ENCODE measurements at regions not wholly inside any gene's neighbourhood (a gene's known extent, or its start where the extent isn't known, plus 50 kb on each side); places are given as distances from the start of the nearest gene placed in this dataset.
"Not testable (repeated sequence)": the region's sequence is repeated elsewhere in the genome, so short reads cannot be mapped to it uniquely, and the experiment has no call there.

DNA sequence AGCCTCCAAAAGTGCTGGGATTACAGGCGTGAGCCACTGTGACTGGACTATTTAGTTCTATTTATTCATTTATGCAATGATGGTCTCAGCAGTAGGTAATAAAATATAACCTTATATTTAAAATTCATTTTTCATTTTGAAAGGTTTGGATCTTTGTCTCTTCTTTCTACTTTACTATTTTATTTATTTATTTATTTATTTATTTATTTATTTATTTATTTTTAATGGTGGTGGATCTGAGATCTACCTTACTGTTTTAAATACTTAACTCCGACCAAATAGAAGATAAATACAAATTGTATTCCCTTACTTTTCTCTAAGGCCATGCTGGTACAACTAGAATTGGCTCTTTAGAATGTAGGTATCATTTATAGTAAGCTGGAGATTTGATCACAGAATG, 159.9 kb upstream of the NBPF19 start:
- not testable (repeated sequence) for H3K36me3 ChIP-seq, H3K4me3 ChIP-seq

DNA sequence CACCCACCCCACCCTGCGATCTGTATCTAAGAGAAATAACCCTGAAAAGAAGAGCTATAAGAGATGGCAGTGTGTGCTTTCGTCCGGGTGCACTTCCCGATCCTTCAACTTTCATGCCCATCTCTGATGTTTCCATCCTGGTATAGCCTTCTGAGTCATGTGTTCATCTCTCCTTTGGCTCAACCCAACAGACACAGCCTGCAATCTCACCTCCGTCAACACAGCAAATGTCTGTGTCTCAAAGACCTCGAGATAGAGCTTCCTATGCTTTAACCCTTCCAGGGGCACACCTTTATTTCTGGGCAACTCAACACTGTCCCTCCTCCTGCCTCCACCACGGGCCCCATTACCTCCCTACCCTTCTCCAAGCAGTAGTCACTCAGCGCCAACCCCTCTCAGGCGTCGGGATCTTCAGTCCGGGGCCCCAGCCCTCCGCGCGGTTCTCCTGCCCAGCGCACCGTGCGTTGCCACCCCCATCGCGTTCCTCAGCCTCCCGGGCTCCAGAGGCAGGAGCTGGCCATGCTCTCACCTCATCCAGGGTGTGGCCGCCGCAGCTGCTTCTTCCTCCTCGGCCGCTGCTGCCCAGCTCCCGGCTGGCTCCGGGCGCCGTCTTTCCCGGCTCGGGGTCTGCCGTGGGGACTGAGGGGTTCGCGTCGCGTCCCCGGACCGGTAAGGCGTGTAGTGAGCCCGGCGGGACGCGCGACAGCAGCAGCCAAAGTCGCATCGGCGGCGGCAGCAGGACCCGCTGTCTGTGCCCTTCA, 153.7 kb upstream of the NBPF19 start:
- H3K27ac ChIP-seq; H3K4me3 ChIP-seq; DNase-seq; intact Hi-C loops (cut with DNase I; ENCODE audit: low total_unique reads); H3K36me3 ChIP-seq; H3K27me3 ChIP-seq; H3K9me3 ChIP-seq; H3K4me1 ChIP-seq: not testable (repeated sequence)

More for the DNA sequence above, 159.9 kb upstream of the NBPF19 start:
- H3K27me3 ChIP-seq; intact Hi-C loops (cut with DNase I; ENCODE audit: low total_unique reads); H3K4me1 ChIP-seq; H3K27ac ChIP-seq; DNase-seq; H3K9me3 ChIP-seq: not testable (repeated sequence)

DNA sequence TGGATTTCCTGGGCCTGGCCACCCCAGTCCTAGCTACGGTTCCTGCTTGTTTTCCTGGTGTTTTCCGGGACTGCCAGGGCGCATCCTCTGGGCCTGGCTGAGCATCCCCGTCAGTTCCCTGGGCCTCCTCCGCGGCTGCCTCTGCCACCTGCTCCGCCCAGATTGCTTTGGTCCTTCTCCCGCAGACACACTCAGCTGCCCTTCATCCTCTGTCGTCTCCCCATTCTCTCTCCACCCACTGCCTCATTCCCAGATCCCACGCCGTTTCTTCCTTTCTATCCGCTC, 153.2 kb upstream of the NBPF19 start:
- H3K27me3 ChIP-seq; DNase-seq; H3K9me3 ChIP-seq; H3K4me1 ChIP-seq; H3K27ac ChIP-seq; H3K4me3 ChIP-seq; intact Hi-C loops (cut with DNase I; ENCODE audit: low total_unique reads); H3K36me3 ChIP-seq: not testable (repeated sequence)

DNA sequence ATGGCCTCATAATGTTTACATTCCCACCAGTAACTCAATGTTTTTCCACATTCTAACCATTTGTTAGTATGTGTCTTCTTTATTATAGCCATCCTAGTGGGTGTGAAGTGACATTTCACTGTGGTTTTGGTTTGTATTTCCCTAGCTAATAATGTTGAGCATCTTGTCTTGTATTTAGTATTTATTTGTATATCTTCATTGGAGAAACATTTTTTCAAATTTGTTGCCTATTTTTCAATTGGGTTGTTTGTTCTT, 144.8 kb upstream of the NBPF19 start:
- DNase-seq; H3K4me3 ChIP-seq; H3K9me3 ChIP-seq; H3K4me1 ChIP-seq; H3K36me3 ChIP-seq; H3K27me3 ChIP-seq; H3K27ac ChIP-seq; intact Hi-C loops (cut with DNase I; ENCODE audit: low total_unique reads): not testable (repeated sequence)

DNA sequence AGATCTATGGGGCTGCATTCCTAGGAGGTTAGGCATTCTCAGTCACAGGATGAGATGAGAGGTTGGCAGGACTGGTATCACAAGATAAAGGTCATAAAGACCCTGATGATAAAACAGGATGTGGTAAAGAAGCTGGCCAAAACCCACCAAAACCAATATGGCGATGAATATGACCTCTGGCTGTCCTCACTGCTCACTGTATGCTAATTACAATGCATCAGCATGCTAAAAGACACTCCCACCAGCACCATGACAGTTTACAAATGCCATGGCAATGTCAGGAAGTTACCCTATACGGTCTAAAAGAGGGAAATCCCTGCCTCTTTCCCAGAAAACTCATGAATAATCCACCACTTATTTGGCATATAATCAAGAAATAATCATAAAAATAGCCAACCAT, 138.8 kb upstream of the NBPF19 start:
- H3K4me3 ChIP-seq; intact Hi-C loops (cut with DNase I; ENCODE audit: low total_unique reads); H3K36me3 ChIP-seq; DNase-seq; H3K4me1 ChIP-seq; H3K27ac ChIP-seq; H3K27me3 ChIP-seq; H3K9me3 ChIP-seq: not testable (repeated sequence)

DNA sequence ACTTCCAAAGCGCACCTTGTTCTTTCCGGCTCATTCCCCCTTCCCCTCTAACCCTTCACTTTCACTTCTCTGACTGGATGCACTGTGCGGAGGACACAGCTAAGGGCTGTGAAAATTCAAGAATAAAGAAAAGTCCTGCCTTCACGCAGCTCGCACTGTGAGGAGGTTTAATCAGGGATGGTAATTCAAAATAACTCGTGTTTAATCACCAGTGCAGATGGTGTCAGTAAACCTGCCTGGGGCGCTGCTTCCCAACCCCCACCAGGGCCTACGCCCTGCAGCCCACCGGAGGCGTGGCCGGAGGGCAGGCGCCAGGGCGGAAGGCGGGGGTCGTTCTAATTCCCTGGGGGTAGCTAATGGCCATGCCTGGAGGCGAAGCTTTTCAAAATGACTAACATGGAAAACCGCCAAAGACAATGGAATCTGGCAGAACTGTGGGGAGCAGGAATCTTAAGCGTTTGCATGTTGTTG, 136.6 kb upstream of the NBPF19 start:
- H3K36me3 ChIP-seq; intact Hi-C loops (cut with DNase I; ENCODE audit: low total_unique reads); H3K4me1 ChIP-seq; H3K27me3 ChIP-seq; H3K4me3 ChIP-seq; H3K27ac ChIP-seq; H3K9me3 ChIP-seq; DNase-seq: not testable (repeated sequence)

DNA sequence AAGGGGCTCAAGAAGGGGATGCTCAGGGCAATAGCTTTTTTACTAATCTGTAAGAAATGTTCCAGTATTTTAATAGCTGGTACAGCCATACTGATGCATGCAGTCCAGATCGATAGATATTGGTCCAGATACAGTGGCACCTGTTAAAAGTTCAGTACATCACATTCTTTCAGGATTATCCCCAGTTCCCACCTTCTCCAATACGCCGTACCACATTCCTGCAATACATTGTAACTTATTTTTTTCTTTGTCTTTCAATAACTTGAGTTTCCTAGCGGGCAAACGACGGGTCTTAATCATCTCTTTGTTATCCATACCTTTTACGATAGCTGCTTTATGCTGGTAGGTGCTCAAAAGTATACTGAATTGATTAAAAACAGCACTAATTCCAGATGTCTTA, 136.1 kb upstream of the NBPF19 start:
- H3K27me3 ChIP-seq; intact Hi-C loops (cut with DNase I; ENCODE audit: low total_unique reads); H3K27ac ChIP-seq: not testable (repeated sequence)

DNA sequence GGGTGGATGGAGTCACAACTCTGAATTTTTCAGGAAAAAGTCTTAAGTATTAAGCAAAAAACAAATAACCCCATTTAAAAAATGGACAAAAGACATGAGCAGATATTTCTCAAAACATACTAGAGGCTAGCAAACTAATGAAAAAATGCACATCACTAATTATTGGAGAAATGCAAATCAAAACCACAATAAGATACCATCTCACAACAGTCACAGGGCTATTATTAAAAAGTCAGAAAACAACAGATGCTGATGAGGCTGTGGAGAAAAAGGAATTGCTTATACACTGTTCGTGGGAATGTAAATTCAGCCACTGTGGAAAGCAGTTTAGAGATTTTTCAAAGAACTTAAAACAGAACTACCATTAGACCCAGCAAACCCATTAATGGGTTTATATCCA, 125.4 kb upstream of the NBPF19 start:
- H3K27me3 ChIP-seq; H3K4me3 ChIP-seq; H3K27ac ChIP-seq; H3K9me3 ChIP-seq; H3K4me1 ChIP-seq; H3K36me3 ChIP-seq; intact Hi-C loops (cut with DNase I; ENCODE audit: low total_unique reads); DNase-seq: not testable (repeated sequence)

More for the DNA sequence above, 136.1 kb upstream of the NBPF19 start:
- H3K9me3 ChIP-seq, H3K36me3 ChIP-seq, H3K4me3 ChIP-seq, DNase-seq, H3K4me1 ChIP-seq: not testable (repeated sequence)

DNA sequence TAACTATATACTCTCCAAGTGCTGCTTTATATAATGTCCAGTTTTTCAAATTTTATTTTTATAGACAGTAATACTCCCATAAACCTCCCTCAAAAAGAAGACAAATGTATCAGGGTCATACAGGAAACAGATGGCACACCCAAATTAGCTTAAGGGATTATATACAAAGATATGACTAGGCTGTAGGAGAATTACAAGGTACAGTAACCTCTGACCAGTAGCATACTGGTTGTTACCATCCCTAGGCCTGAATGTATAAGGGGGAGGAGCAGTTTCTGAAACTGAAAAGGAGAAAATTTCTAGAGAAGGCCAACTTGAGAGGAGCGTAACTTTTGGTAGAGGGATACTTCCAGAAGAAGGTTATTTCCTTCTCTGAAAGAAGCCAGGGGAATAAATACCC, 122.6 kb upstream of the NBPF19 start:
- H3K4me1 ChIP-seq; H3K9me3 ChIP-seq; intact Hi-C loops (cut with DNase I; ENCODE audit: low total_unique reads); H3K27ac ChIP-seq; H3K27me3 ChIP-seq; H3K4me3 ChIP-seq; H3K36me3 ChIP-seq; DNase-seq: not testable (repeated sequence)

DNA sequence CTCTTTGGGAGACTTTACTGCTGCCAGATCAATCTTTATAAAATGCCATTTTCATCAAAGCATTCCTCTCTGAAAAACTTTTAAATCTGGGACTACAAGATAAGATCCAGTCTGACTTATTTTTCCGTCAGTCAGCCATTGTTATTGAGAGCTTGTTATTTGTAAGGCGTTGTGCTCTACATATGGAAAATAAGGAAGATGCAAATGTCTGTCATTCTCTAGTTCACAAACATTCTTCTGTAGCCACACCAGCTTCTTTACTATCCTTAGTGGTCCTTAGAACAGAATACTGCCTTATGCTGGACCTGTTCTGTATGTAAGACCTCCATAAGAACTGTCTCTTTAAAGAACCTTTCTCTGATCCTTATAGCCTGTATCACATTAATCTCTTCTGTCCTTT, 120.3 kb upstream of the NBPF19 start:
- H3K4me1 ChIP-seq; H3K4me3 ChIP-seq; H3K27ac ChIP-seq; H3K27me3 ChIP-seq; intact Hi-C loops (cut with DNase I; ENCODE audit: low total_unique reads); DNase-seq; H3K9me3 ChIP-seq; H3K36me3 ChIP-seq: not testable (repeated sequence)

DNA sequence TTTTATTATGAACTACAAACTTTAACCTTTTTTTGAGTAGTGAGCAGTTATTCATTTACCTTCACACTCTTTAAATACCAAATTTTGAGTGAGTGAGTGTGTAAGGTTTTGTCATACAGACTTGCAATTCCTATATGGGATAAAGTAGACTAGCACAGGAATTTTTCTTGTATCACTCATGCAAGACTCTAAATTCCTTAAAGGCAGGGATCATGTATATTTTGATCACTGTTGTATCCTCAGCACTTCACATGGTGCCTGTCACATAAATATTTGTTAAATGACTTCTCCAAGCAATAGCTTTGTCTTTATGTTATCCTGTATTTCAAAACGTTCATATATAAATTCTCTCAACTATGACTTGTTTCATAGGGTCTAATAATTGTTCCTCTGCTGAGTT, 119.1 kb upstream of the NBPF19 start:
- intact Hi-C loops (cut with DNase I; ENCODE audit: low total_unique reads): not testable (repeated sequence)

DNA sequence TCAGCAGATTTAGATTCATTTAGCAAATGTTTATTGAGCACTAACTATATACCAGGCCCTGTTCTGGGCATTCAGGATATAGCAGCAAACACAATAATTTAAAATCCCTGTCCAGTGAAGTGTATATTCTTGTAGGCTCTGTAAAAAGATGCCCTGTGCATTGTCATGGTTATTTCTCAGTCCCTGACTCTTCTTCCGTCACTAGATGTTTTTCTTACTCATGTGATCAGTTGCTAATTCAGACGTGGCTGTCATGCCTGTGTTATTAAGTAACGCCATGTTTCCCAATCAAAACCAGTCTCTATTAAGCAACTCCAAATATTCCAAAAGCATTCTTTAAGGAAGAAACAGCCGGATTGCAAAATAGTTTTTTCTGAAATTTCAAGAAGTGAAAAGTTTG, 118.7 kb upstream of the NBPF19 start:
- H3K36me3 ChIP-seq; H3K27me3 ChIP-seq; intact Hi-C loops (cut with DNase I; ENCODE audit: low total_unique reads); H3K27ac ChIP-seq; DNase-seq; H3K9me3 ChIP-seq; H3K4me1 ChIP-seq; H3K4me3 ChIP-seq: not testable (repeated sequence)

More for the DNA sequence above, 119.1 kb upstream of the NBPF19 start:
- not testable (repeated sequence) for H3K4me1 ChIP-seq, H3K4me3 ChIP-seq, DNase-seq, H3K36me3 ChIP-seq, H3K27me3 ChIP-seq, H3K27ac ChIP-seq, H3K9me3 ChIP-seq

DNA sequence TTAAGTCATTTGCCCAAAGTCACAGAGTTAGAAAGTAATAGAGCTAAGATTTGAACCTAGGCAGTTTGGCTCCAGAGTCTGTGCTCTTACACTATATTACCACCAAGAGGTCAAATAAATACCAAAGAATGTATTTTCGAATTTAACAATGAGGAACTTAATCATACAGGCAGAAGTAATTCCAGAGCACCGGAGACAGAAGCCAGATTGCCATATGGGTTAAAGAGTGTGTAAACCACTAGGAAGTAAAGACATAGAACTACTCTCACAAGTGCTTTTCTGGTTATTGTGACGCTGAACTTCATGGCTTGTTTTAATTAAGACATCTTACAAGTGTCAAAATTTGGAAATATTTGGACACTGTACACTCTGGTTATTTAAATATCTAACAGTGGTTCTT, 114.5 kb upstream of the NBPF19 start:
- H3K4me1 ChIP-seq; DNase-seq; intact Hi-C loops (cut with DNase I; ENCODE audit: low total_unique reads); H3K27me3 ChIP-seq; H3K9me3 ChIP-seq; H3K4me3 ChIP-seq; H3K27ac ChIP-seq; H3K36me3 ChIP-seq: not testable (repeated sequence)

DNA sequence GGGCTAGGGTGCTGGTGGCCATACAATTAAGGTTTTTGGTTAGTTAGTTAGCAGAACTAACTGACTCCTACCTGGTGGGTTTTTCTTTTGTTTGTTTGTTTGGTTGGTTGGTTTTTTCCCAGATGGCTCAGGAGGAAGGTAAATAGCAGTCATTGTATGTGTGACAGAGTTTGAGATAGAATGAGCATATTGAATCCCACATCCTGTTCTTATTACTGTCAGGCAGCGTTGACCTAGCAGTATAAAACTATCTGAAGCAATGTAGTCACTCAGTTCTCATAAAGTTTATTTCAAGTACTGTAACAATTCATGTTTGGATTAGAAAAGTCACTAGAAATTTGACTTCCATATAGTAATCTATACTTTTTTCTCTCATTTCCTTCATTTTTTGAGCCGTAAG, 113.5 kb upstream of the NBPF19 start:
- H3K27ac ChIP-seq; H3K27me3 ChIP-seq; H3K36me3 ChIP-seq; H3K4me1 ChIP-seq; intact Hi-C loops (cut with DNase I; ENCODE audit: low total_unique reads); H3K9me3 ChIP-seq; DNase-seq; H3K4me3 ChIP-seq: not testable (repeated sequence)

All from uterus (tissue), 3 donors.